Mesodermal cell (in vitro differentiated cells): ENCODE measurements at regions not wholly inside any gene's neighbourhood (a gene's known extent, or its start where the extent isn't known, plus 50 kb on each side); places are given as distances from the start of the nearest gene placed in this dataset.
A peak's percentile ranks its signal among the peaks of the same experiment; 100 is the strongest.

Source experiments
- H3K27ac ChIP-seq: 2 replicates; pipeline ENCODE4 v1.7.0; 2013; ENCODE audit warnings: mild to moderate bottlenecking, low read depth, low read length, moderate library complexity; ENCODE audit not compliant: severe bottlenecking
- H3K36me3 ChIP-seq: 2 replicates; pipeline ENCODE4 v1.7.1; 2013; ENCODE audit warnings: mild to moderate bottlenecking, low read length, moderate library complexity; ENCODE audit not compliant: control insufficient read depth, insufficient read depth
- H3K4me1 ChIP-seq: one replicate; pipeline ENCODE4 v1.7.1; 2013; ENCODE audit warnings: mild to moderate bottlenecking, low read length; ENCODE audit not compliant: insufficient read depth, control insufficient read depth, poor library complexity, severe bottlenecking
- H3K4me3 ChIP-seq: 2 replicates; pipeline ENCODE4 v1.7.0; 2013; ENCODE audit warnings: low read length, control low read depth, mild to moderate bottlenecking; ENCODE audit not compliant: insufficient read depth, poor library complexity, severe bottlenecking; ENCODE audit errors: extremely low read depth
- H3K9me3 ChIP-seq: 2 replicates; pipeline ENCODE4 v1.7.1; 2013; ENCODE audit warnings: mild to moderate bottlenecking, low read length, moderate library complexity; ENCODE audit not compliant: control insufficient read depth
- WGBS, 2 experiments: methylation state at CpG; one replicate each; pipeline ENCODE4 v1.1.5; 2013; ENCODE audit warnings: missing lambda C conversion rate in 2 of 2; ENCODE audit not compliant: insufficient coverage in 2 of 2; 5-methylcytosine and 5-hydroxymethylcytosine counted together

DNA sequence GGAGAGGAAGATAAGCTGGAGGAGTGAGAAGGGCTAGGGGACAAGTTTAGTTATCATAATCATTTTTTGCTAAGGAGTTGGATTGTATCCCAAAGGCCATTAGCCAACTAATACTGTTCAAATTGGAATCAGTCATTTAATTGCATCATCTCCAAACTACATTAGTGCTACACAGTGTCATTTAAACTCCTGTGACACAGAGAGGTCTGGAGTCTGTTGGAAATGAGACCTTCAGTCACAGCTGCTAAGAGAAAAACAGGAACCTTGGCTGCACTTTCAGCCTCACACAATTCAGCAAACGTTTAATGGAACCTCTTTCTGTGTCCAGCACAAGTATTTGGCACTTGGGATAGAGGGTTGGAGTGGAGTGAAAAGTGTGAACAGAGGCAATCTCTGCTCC lies 175.5 kb upstream of the MGAT5 start:
- no CpG with 5 or more reads among the region's 1 CpG for WGBS, 2 experiments
- no peak overlapping the region for H3K27ac ChIP-seq
- peaks cover 7% of the 10 kb centered on the region for H3K9me3 ChIP-seq
- no peak overlapping the region for H3K4me3 ChIP-seq
- peaks cover 4% of the 10 kb centered on the region for H3K4me1 ChIP-seq
- no peaks in the 10 kb centered on the region for H3K36me3 ChIP-seq

DNA sequence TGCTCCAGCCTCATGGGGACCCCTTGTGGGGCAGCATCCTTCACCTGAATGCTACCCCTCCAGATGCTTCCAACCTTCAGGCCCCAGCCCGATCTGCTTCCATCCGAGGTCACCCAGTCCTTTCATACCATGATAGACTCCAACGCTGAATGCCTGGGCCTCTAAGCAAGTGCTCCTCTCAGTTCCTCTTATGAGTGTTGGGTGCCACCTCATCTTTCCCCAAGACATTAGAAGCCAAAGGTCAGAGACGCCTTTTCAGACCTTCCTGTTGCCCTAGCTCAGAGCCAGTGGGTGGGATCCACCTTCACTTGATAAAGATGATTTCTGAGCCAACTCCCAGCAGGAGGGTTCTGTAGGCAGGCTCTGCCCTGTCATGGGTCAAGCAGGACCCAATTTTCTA lies 174.5 kb upstream of the MGAT5 start:
- Histone ChIP-seq H3K9me3 (peaks cover 7% of the 10 kb centered on the region), H3K27ac (no peak overlapping the region), H3K4me1 (peaks cover 4% of the 10 kb centered on the region), H3K36me3 (no peaks in the 10 kb centered on the region), H3K4me3 (no peak overlapping the region)
- WGBS, 2 experiments, result 80 to 98% methylated on average over 1 to 4 of the region's 4 CpGs

DNA sequence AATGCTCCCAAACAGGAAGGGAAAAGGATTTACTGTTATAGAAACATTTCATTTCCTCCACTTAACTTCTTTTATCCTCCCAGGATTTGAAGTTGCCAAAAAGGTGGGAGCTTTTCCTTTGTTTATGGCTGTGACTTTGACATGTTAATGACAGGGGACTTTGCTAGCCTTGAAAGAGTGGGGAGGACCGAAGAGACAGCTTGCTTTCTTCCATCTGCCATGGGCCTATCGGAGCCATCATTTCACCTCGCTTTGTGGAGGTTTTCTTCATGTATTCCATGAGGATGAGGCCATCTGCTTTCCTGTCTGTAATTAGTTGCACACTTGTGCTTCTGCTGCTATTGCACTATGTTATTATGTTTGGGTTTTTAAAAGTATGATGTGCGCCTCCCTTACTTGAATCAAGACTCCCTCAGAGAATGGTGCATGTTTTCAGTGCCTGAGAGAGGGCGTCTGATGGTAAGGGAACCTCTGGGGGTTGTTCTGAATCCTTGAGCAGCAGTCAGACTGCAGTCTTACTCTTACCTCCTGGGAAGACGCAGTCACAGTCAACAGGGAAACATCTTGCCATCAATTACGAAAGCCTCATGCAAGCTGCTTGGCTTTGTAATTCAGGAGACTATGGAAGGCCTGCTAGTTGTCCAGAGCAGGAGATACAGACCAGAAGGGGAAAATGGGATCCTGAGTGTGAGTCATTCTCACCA lies 173.3 kb upstream of the MGAT5 start:
- H3K9me3 ChIP-seq, result peaks cover 5% of the 10 kb centered on the region
- no peak overlapping the region for H3K4me3 ChIP-seq
- H3K27ac ChIP-seq, result no peak overlapping the region
- peaks cover 4% of the 10 kb centered on the region for H3K4me1 ChIP-seq
- no peaks in the 10 kb centered on the region for H3K36me3 ChIP-seq
- 78% methylated on average over 3 to 6 of the region's 7 CpGs for WGBS, 2 experiments

DNA sequence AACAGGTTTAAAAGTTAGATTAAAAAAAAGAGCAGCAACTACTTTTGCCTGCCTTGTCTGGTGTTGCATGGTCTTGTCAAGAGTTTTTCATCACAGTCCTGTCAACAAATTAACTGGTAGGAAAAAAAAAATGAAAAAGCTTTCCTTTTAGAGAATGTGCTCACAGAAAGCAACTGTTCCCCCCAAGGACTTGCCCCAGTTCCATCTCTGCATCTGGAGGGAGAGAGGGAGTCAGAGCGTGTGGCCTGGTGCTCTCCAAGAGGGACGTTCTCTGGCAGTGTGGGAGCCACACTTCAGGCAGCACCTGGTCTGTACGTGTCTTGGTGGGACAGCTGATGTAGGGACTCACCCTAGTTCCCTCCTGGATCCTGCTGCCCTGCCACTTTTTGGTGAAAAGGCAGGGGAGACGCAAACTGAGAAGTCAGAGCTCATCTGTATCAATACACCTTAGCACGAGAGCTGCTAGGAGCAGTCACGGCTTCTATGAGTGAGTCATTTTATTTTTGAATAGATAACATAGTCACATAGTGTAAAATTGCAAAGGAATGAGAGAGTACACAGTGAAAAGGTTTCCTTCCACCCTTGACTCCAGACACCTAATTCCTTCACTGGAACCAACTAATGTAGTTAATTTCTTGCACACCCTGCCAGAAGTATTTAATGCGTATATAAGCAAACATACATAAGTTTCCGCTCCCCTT lies 172.5 kb upstream of the MGAT5 start:
- Histone ChIP-seq H3K36me3 (no peaks in the 10 kb centered on the region), H3K4me3 (no peak overlapping the region), H3K27ac (no peak overlapping the region), H3K9me3 (peaks cover 3% of the 10 kb centered on the region), H3K4me1 (peaks cover 4% of the 10 kb centered on the region)
- WGBS, 2 experiments, result 82 to 100% methylated on average over 3 of the region's 8 CpGs

DNA sequence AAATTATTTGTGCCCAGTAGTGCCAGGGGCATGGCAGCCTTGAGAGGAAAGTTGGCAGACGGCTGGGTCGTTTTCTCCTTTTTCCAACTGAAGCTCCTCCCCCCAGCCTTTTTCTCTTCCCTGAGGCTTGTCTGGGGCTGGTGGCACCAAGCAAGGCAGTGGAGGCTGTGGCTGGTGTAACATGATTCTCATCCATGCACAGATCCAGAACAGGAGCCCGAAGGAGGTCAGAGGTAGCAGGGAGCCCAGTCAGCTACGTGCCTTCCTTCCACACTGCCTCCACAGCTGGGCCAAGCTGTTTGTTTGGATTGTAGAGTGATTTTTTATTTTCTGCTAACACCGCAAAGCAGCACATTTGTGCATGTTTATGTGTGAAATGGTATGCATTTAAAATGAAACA lies 170.3 kb upstream of the MGAT5 start:
- Histone ChIP-seq H3K4me1 (peaks cover 4% of the 10 kb centered on the region), H3K9me3 (no peaks in the 10 kb centered on the region), H3K27ac (no peak overlapping the region), H3K4me3 (no peak overlapping the region), H3K36me3 (no peaks in the 10 kb centered on the region)
- WGBS, 2 experiments, result 60 to 77% methylated on average over 1 to 3 of the region's 5 CpGs

DNA sequence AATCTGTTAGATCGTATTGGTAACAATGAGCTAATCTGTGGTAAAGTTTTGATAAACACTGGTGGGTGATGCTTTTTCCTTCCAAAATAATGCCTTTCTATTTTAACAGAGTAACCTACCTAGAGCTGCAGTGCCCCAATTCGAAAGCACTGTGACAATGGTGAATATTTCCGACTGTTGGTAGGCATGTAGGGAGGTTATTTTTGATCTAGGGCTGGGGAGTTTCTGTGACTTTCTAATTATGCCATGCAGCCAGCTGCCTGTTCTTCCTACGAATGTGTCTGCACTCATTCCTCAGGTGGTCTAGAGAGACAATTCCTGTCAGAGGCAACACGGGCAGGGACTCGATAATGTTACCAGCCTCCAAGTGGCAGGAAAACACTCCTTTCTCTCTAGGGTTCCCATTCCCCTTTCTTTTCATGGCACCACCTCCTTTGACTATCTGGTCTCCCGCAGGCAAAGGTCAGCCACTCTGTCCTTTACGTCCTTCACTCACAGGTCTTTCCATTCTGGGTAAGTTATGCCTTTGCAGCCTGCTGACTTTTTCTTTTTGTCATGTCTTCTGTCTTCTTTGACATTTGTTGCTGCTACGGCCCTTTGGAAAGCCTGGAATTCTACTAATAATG lies 167.2 kb upstream of the MGAT5 start:
- Histone ChIP-seq H3K36me3 (no peaks in the 10 kb centered on the region), H3K27ac (peak overlapping the region; percentile 32), H3K9me3 (no peaks in the 10 kb centered on the region), H3K4me1 (no peaks in the 10 kb centered on the region), H3K4me3 (no peak overlapping the region)
- 42 to 46% methylated on average over 6 of the region's 9 CpGs for WGBS, 2 experiments

DNA sequence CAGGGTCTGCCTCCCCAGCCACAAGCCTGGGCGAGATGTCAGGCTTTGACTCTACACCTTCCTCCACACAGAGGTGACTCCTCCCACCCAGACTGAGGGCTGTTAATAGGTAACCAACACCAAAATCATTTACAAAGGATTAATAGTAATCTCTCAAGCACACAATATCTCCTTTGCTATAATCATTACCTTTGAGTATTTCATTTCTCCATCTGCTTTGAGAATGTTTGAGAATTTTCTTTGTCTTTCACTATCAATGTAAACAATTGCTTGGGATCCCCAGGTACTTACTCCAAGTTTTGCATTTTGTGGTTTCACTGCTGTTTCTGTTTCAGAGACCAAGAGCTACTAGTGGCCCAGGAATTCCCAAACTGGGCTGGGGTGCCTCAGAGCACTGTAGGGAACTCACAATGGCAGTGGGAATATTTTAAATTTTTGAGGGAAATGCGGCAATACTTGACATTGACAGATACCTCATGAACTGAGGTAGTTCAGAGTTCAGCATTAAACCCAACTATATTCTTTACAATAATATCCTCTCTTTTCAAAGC lies 166.4 kb upstream of the MGAT5 start:
- H3K27ac ChIP-seq, result no peak overlapping the region
- WGBS, 2 experiments, result 56 to 70% methylated on average over 1 of the region's 2 CpGs

DNA sequence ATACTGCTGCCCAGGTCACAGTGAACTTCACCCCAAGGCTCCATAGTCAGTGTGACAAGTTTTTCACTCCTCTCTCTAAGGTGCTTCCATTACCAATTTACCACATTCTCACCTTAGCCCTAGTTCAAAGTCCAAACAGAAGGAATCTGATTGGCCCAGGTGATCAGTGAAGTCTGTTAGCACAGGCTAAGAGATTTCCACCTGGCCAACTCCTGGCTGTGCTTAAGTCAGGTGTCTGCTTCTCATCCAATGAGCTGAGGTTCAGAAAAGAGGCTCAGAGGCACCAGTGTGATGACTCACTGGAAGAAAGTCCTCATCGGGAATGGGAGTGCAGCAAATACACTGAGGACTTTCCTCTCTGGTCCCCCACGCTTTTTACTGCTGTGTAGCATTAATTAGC lies 164.4 kb upstream of the MGAT5 start:
- Histone ChIP-seq H3K9me3 (no peaks in the 10 kb centered on the region), H3K27ac (no peak overlapping the region), H3K4me3 (no peak overlapping the region), H3K4me1 (no peaks in the 10 kb centered on the region), H3K36me3 (no peaks in the 10 kb centered on the region)
- WGBS, 2 experiments, result 72 to 92% methylated on average over 2 of the region's 2 CpGs

More for the DNA sequence above, 166.4 kb upstream of the MGAT5 start:
- H3K9me3 ChIP-seq, result no peaks in the 10 kb centered on the region
- H3K36me3 ChIP-seq, result no peaks in the 10 kb centered on the region
- no peak overlapping the region for H3K4me3 ChIP-seq
- no peaks in the 10 kb centered on the region for H3K4me1 ChIP-seq

DNA sequence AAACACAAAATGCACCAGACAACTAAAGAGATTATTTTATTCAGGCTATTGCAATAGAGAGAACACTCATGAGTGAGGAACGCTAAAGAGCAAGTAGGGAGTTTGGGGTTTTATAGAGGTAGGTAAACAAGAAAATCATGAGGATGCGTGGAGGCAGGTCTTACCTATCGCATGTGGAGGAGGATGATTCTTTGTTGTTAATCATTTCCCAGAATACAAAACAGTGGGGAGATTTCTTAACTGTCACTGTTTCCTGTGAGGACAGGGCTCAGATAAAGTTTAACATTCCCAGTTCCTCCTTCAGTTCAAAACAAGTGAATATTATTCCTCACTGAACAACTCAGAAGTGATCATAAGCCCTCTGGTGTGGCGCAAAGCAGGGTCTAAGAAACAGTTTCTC lies 156.1 kb upstream of the MGAT5 start:
- H3K36me3 ChIP-seq, result no peaks in the 10 kb centered on the region
- H3K27ac ChIP-seq, result no peak overlapping the region
- H3K4me3 ChIP-seq, result no peak overlapping the region
- no peaks in the 10 kb centered on the region for H3K4me1 ChIP-seq
- 92 to 93% methylated on average over 2 of the region's 4 CpGs for WGBS, 2 experiments
- H3K9me3 ChIP-seq, result no peaks in the 10 kb centered on the region

DNA sequence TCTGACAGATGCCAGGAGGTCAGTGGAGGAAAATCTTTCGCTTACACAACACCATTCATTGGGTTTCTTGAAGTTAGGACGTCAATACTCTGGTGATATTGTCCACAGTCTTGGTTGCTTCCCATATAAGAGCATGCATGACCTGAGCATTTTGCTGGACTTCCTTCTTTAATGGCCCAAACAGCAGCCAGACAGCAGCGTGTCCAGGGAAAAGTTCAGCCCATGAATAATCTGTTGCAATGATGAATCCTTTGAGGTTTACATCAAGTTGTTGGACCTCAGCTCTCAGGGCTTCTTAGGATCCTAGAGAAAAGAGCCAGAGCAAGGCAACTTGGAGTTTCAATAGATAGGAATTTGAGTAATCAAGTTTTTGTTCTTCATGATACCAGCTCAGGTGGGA lies 155.6 kb upstream of the MGAT5 start:
- H3K27ac ChIP-seq, result no peak overlapping the region
- H3K4me3 ChIP-seq, result no peak overlapping the region
- no peaks in the 10 kb centered on the region for H3K36me3 ChIP-seq
- 91 to 93% methylated on average over 2 to 3 of the region's 3 CpGs for WGBS, 2 experiments
- H3K9me3 ChIP-seq, result no peaks in the 10 kb centered on the region
- no peaks in the 10 kb centered on the region for H3K4me1 ChIP-seq
